HFFc6 (cell line): ENCODE measurements at regions not wholly inside any gene's neighbourhood (a gene's known extent, or its start where the extent isn't known, plus 50 kb on each side); places are given as distances from the start of the nearest gene placed in this dataset.

ENCODE experiments used
- DNase-seq: peaks from one replicate; pipeline ENCODE4 v3.0.0-alpha.2; 2018
- H3K27ac Mint-ChIP-seq: 2 replicates; pipeline ENCODE4 v1.8.0; 2020; ENCODE audit warnings: mild to moderate bottlenecking, mixed read lengths
- H3K27me3 Mint-ChIP-seq: 2 replicates; pipeline ENCODE4 v1.8.0; 2021; ENCODE audit warnings: mild to moderate bottlenecking, moderate library complexity, mixed read lengths; ENCODE audit not compliant: insufficient read depth
- H3K36me3 Mint-ChIP-seq: 2 replicates; pipeline ENCODE4 v1.8.0; 2021; ENCODE audit warnings: low read depth, mixed read lengths
- H3K4me1 Mint-ChIP-seq: 2 replicates; pipeline ENCODE4 v1.8.0; 2020; ENCODE audit warnings: low read depth, mixed read lengths
- H3K4me3 Mint-ChIP-seq: 2 replicates; pipeline ENCODE4 v1.8.0; 2020; ENCODE audit warnings: mild to moderate bottlenecking, moderate library complexity, mixed read lengths
- H3K9me3 Mint-ChIP-seq: 2 replicates; pipeline ENCODE4 v1.8.0; 2020; ENCODE audit warnings: mild to moderate bottlenecking, mixed read lengths
- TF ChIP-seq, protein P1 (sequence below): fragments of 200-600 bp; sonication (generic); IDR thresholded peaks from 2 replicates; pipeline ENCODE4 v1.5.0; 2021; ENCODE audit warnings: antibody characterized with exemption, mild to moderate bottlenecking

DNA sequence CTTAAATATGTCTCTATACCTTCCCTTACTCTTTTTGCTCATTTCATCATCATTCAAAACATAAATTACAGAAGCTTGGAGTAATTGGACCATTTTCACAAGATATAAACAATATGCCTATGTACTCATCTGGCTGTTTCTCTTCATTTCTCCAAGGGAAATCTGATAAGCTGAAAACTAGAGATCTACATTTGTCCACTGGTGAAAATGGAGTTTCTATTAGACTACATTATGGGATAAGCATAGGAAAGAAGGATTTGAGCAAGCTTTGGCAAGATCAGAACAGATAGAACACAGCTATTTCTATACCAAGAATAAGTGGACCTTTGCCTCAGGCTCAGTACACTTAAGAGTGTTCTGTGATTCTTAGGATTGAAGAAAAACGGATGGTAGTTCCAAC lies 404.4 kb downstream of the GASK1B start:
- Mint-ChIP-seq H3K4me1 (no peaks in the 10 kb centered on the region), H3K9me3 (peaks cover 23% of the 10 kb centered on the region), H3K4me3 (no peak overlapping the region), H3K36me3 (no peaks in the 10 kb centered on the region), H3K27ac (no peak overlapping the region), H3K27me3 (no peaks in the 10 kb centered on the region; the same call in 1 of the 2 replicates)
- TF ChIP-seq, protein P1, sequence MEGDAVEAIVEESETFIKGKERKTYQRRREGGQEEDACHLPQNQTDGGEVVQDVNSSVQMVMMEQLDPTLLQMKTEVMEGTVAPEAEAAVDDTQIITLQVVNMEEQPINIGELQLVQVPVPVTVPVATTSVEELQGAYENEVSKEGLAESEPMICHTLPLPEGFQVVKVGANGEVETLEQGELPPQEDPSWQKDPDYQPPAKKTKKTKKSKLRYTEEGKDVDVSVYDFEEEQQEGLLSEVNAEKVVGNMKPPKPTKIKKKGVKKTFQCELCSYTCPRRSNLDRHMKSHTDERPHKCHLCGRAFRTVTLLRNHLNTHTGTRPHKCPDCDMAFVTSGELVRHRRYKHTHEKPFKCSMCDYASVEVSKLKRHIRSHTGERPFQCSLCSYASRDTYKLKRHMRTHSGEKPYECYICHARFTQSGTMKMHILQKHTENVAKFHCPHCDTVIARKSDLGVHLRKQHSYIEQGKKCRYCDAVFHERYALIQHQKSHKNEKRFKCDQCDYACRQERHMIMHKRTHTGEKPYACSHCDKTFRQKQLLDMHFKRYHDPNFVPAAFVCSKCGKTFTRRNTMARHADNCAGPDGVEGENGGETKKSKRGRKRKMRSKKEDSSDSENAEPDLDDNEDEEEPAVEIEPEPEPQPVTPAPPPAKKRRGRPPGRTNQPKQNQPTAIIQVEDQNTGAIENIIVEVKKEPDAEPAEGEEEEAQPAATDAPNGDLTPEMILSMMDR: no peak
- DNase-seq: no peak

DNA sequence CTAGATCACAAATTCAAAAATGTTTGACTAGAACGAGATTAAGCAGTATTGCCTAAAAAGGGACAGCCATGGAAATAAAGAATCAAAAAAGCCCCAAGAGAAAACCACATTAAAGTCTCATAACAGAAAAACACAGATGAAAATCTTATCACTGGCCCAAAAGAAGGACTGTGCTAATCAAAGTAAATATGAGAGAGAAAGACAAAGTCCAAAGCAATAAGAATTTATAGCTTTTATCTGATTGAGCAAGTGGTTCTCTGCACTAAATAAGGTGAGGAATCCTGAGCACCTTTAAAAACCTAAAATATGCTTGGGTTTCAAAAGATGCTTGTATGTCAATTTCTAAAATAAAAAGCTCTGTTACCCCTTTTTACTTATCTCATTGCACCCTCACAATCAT lies 409.3 kb downstream of the GASK1B start:
- no peaks in the 10 kb centered on the region for H3K36me3 Mint-ChIP-seq
- H3K27ac Mint-ChIP-seq: no peak overlapping the region
- no peak overlapping the region for H3K4me3 Mint-ChIP-seq
- DNase-seq: no peak
- TF ChIP-seq, protein P1: no peak
- no peaks in the 10 kb centered on the region for H3K27me3 Mint-ChIP-seq
- H3K4me1 Mint-ChIP-seq: no peaks in the 10 kb centered on the region
- peaks cover 31% of the 10 kb centered on the region for H3K9me3 Mint-ChIP-seq

DNA sequence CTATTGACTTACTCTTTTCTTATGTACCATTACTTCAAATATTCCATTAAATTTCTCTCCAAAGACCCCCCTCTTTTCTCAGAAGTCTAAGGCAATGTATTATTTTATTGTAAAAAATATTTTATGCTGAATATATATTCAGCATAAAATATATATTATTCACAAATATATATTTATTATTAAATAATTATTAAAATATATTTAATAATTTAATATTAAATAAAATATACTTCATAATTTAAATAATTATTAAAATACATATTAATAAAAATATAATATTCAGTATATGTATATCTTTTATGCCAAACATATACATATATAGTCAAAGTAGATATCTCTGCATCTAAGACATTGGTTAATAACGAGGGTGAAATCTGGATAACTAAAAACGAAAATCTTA lies 418.4 kb downstream of the GASK1B start:
- no peak for DNase-seq
- H3K4me3 Mint-ChIP-seq: no peak overlapping the region
- H3K9me3 Mint-ChIP-seq: peaks cover 36% of the 10 kb centered on the region
- H3K27ac Mint-ChIP-seq: no peak overlapping the region
- TF ChIP-seq, protein P1: no peak
- no peaks in the 10 kb centered on the region for H3K36me3 Mint-ChIP-seq
- H3K4me1 Mint-ChIP-seq: no peaks in the 10 kb centered on the region
- H3K27me3 Mint-ChIP-seq: no peaks in the 10 kb centered on the region

DNA sequence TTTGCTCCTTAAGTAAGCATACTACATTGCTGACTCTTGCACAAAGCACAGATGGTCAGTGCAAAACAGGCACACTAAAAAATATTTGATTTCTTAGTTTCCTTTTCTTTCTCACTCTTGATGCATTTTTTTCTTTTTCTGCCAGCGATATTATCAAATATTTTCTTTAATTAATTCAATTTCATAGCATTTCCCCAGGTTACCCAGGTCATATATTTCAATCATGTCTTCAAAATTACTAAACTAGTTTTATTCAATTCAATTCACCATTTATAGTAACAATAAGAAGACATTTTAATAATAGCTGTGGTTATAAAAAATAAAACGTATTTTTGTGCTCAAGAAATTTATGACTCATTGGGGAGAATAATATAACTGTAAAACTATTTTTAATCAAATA lies 421.2 kb downstream of the GASK1B start:
- no peaks in the 10 kb centered on the region for H3K4me1 Mint-ChIP-seq
- no peak overlapping the region for H3K27ac Mint-ChIP-seq
- peaks cover 35% of the 10 kb centered on the region for H3K9me3 Mint-ChIP-seq
- no peak overlapping the region for H3K4me3 Mint-ChIP-seq
- no peak for DNase-seq
- no peaks in the 10 kb centered on the region for H3K36me3 Mint-ChIP-seq
- no peaks in the 10 kb centered on the region; the same call in 1 of the 2 replicates for H3K27me3 Mint-ChIP-seq
- TF ChIP-seq, protein P1: no peak

GRCh38 chr4:157741642-157742041 lies 431.2 kb downstream of the GASK1B start:
- Mint-ChIP-seq H3K4me1 (no peaks in the 10 kb centered on the region), H3K36me3 (no peaks in the 10 kb centered on the region), H3K27ac (no peak overlapping the region), H3K4me3 (no peak overlapping the region), H3K27me3 (no peaks in the 10 kb centered on the region), H3K9me3 (peaks cover 36% of the 10 kb centered on the region)
- no peak for DNase-seq
- TF ChIP-seq, protein P1: no peak

DNA sequence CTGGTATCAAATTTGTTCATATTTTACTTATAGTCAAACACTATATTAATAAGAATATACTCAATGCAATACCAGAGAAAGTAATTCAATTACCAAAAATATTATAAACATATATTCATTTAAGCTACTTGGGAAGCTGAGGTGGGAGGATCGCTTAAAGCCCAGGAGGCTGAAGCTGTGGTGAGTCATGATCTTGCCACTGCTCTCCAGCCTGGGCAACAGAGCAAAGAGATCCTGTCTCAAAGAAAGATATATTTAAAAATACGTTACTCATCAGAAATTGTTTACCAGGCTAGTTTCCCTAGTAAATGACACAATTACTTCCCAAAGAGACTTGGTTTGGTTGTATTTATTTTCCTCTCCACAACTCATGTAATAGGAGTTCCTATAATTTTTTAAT lies 433.6 kb downstream of the GASK1B start:
- no peak overlapping the region for H3K27ac Mint-ChIP-seq
- no peaks in the 10 kb centered on the region for H3K36me3 Mint-ChIP-seq
- DNase-seq: no peak
- no peak overlapping the region for H3K4me3 Mint-ChIP-seq
- no peaks in the 10 kb centered on the region for H3K27me3 Mint-ChIP-seq
- H3K4me1 Mint-ChIP-seq: no peaks in the 10 kb centered on the region
- TF ChIP-seq, protein P1: no peak
- peaks cover 25% of the 10 kb centered on the region for H3K9me3 Mint-ChIP-seq
